Endometrial microvascular endothelial cells (primary cell): ENCODE measurements at regions not wholly inside any gene's neighbourhood (a gene's known extent, or its start where the extent isn't known, plus 50 kb on each side); places are given as distances from the start of the nearest gene placed in this dataset.
"Not testable (repeated sequence)": the region's sequence is repeated elsewhere in the genome, so short reads cannot be mapped to it uniquely, and the experiment has no call there.

Experiments used
- in situ Hi-C: cut with HindIII; loops from 2 replicates; pipeline ENCODE4 v1.10.0; 2017; ENCODE audit warnings: low sequenced_read_pairs, low pct_unique_long_range_greater_than_20kb; ENCODE audit errors: inconsistent ontology term

GRCh38 chr5:171712616-171713015, 73.0 kb upstream of the SMIM23 start:
- in situ Hi-C loops: no loop called here

- in situ Hi-C loops: no loop called here
These were observed 72.5 kb upstream of the SMIM23 start for GRCh38 chr5:171713152-171713551.

- in situ Hi-C loops: no loop called here
These were observed 71.4 kb upstream of the SMIM23 start for GRCh38 chr5:171714261-171714660.

GRCh38 chr5:171714851-171715250, 70.8 kb upstream of the SMIM23 start:
- in situ Hi-C loops: no loop called here

GRCh38 chr5:171715551-171715950, 70.1 kb upstream of the SMIM23 start:
- in situ Hi-C loops: no loop called here

GRCh38 chr5:171720086-171720485, 65.5 kb upstream of the SMIM23 start:
- in situ Hi-C loops: no loop called here

GRCh38 chr5:171721464-171721863, 64.2 kb upstream of the SMIM23 start:
- in situ Hi-C loops: no loop called here

GRCh38 chr5:171724468-171725204, 61.0 kb upstream of the SMIM23 start:
- in situ Hi-C loops: no loop called here

GRCh38 chr5:171725205-171725601, 60.4 kb upstream of the SMIM23 start:
- in situ Hi-C loops: no loop called here

- in situ Hi-C loops: not testable (repeated sequence)
These were observed 58.8 kb upstream of the SMIM23 start for GRCh38 chr5:171726819-171727218.

GRCh38 chr5:171728686-171729085, 56.9 kb upstream of the SMIM23 start:
- in situ Hi-C loops: no loop called here
